CD4-positive, alpha-beta T cell treated with Interferon alpha-2 for 1 hour (primary cell): ENCODE measurements at regions not wholly inside any gene's neighbourhood (a gene's known extent, or its start where the extent isn't known, plus 50 kb on each side); places are given as distances from the start of the nearest gene placed in this dataset.

Experiments used
- DNase-seq, 2 donors: peaks; one replicate each; pipeline ENCODE4 v3.0.0-alpha.2; 2020 to 2022

DNA sequence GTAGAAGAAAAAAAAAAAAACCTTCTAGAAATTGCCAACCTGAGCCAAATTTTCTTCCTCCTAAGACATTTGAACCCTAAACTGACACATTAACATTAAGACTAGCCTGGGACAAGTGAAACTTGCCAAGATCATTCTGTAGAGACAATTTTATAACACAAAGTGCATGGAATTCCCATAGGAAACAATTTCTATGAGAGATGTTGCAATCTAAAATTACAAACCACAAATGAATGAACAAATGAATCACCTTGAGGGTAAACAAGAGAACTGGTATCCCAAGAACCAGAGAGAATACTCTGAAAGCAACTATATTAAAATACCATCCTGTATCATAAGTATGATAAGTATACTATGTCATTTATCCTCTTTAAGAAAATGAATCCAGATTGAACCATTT lies 165.3 kb downstream of the DICER1 start:
- no peak for DNase-seq

DNA sequence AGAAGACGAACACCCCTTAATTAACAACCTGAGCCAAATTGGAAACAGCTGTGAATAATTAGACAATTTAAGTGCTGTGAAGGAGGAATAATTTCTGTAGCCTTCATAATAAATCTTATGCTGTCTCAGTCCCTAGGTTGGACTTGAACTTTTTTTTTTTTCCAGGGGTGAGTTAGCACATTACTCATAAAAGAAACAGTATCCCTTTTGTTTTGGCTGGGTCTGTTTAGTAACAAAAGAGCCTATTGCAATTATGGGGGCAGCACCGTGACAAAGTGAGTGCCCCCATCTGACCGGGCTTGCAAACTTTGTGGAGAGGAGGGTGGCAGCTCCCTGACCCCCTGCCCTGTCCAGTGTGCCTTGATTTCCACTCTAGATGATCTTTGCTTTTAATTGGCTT lies 167.4 kb downstream of the DICER1 start:
- no peak for DNase-seq

DNA sequence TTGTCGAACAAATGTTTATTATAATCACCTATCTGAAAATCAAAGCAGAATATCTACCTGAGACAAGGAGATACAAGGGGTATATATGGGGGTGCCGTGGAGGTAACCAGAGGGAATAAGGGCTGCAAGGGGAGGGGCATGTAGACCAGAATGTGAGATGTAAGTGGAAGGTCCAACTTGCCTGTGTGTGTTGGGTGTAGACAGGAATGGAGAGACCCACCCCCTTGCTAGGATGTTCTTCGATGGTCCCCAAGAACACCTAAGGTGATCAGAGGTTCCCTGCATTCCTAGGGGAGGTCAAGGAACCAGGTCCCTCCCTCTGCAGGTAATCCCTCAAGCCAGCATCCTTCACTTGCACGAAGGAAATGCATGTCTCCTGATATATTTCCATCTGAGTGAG lies 167.9 kb downstream of the DICER1 start:
- no peak for DNase-seq

DNA sequence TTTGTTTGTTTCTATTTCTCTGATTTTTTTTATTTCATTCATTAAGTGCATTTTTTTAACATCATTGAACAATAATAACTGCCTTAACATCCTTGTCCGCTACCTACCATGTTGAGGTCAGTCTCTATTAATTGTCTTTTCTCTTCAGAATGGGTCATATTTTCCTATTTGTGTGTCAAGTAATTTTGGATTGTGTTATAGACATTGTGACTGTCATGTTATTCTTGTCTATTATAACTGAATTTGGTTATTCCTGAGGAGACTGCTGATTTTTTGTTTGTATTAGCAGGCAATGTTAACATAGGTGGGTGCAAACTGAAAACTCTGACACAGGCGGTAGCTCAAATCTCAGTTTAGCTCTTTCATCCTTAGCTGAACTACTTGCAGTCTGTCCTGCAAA lies 169.9 kb downstream of the DICER1 start:
- DNase-seq, result no peak

DNA sequence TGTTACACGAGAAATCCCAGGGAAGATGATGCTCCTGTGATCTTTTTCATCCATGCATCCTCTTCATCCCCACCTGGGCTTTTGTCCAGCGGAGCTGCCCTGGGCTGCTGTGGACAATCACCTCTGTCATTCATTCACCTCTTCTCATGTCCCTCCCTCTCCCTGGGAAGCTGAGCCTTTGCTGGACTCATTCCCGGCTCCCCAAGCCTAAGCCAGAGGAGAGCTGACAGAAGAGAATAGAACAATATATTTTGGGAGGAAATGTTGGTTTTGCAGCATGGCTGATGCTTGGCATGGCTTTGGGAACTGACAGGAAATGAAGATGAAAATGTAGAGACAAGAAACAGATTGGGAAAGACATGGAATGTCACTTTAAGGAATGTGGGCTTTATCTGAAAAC lies 177.4 kb downstream of the DICER1 start:
- DNase-seq, result no peak

DNA sequence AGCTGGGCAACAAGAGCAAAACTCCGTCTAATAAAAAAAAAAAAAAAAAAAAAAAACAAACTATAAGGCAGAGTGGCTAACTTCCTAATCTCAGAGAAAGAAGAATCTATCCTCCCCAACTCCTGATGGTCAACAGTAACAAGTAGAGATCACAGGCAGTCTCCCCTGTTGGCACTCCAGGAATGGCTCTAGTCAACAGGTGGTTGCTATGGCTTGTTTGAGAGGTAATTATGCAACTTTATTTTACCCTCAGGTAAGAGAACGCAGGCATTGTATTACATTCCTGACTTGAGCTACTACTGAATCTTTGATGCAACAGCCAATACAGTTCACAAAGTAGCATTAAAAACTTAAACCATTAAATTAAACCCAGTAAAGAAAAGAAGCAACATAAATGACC lies 180.3 kb downstream of the DICER1 start:
- no peak for DNase-seq

DNA sequence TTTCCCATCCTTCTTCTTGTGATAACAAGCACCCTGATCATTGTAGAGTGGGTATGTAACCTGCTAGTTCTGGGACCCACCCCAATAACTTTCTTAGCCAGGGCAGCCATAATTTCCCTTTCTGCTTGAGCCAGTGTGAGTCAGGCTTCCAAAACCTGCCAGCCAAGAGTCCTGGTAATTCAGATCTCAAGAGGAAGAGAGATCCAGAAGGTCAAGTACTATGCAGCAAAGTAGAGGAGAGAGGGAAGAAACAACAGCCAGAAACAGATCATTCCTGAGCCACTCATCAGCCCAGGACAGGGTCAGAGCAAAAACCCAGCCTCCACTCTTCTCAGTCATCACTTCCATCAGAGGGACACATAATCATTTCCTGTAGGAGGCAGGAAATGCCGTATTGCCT lies 182.0 kb downstream of the DICER1 start:
- no peak for DNase-seq

DNA sequence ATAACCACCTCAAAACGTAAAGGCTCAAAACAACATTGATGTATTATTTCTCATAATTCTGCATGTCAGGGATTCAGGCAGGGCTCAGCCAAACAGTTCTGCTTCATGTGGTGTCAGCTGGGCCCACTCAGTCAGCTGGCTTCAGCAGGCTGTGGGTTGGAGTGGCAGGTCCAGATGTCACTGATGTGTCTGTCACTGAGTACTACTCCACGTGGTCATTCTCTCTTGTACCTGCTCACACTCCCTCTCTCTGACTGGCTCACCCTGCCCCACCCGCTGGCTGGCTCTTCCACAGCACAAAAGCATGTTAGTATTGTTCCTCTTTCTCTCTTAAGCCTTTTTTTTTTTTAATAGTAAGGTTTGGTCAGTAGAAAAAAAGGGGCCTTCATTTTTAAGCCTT lies 182.4 kb downstream of the DICER1 start:
- DNase-seq, result no peak

DNA sequence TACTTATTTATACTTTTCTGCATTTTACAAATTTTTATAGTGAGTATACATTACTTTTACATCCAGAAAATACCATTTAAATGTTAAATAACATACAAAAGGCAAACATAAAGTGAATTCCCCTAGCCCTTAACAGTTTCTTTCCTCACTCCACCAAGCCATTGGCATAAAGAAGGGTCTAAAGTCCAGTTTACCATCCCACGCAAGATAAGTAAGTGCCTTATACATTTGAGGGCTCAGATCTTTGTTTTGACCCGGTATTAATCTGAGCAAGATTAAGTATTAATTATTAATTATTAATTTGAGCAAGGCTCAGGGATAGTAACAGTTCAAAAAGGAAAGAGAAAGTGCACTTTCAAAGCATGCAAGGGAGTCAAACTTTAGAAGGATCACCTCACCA lies 182.9 kb downstream of the DICER1 start:
- DNase-seq, result no peak

DNA sequence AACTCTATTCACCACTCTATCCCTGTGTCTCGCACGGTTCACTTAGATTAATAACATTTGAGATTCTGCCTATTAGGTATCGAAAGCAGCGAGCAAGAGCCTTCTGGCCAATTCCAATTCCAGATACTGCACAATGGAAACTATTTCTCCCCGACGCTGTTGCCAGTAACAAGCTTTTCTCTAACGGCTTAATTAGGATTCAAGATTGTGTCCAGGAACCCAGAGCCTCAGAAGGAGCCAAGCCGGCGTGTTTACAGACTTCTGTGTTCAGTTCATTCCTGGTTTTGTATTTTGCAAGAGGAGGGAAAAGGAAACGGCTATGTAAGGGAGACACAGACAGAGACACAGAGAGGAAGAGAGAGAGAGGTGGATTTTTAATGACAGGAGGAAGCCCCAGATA lies 185.6 kb downstream of the DICER1 start:
- DNase-seq, result no peak

DNA sequence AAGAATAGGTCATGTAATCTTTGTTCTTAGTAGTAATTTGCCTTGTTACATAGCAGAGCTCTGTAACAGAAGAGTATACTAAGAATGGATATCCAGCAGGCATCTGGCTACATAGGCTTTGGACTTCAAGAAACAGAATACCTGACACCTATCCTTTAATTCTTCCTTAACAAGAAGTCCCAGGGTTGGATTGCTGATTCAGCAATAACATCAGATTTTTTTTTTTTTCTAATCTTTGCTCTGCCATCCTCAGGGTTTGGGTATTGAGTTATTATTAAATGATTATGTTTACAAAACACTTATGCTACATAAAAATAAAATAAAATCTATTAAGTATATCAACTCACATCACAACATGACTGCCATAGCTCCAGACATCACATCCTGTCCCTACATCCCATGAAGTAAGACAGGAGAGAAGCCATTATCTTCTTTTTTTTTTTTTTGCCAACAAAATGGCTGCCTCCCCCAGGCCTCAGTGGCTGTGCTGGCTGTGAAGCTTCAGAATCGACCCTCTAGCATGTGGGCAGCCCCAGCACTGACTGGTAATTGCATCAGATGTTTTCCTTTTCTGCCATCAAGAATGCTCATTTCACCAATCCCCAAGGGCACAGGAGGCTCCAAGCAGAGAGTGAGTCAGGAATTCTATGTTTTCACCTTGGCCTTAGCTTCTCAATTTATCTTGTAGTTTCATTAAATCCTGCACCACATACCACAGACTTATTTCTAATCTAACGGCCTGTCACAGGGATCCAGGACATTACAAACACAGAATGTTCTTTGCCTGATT lies 186.2 kb downstream of the DICER1 start:
- no peak for DNase-seq

DNA sequence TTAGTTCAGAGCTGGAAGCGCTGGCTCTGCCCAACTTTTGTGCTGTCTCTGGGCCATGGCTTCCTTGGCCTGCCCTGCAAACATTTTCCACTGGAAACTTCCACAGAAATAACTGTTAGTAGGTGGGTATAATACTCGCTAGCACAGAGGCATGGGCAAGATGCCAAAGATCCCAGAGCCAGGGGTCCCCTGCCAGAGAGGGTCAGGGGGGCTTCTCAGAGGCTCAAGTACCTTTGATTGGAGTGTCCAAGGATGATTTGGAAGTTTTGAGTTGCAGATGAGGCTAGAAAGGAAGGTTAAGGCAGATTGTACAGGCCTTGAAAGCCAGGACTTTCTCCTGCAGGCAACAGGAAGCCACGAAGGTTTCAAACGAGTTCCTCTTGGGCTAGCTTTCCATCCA lies 187.6 kb downstream of the DICER1 start:
- DNase-seq, result no peak

DNA sequence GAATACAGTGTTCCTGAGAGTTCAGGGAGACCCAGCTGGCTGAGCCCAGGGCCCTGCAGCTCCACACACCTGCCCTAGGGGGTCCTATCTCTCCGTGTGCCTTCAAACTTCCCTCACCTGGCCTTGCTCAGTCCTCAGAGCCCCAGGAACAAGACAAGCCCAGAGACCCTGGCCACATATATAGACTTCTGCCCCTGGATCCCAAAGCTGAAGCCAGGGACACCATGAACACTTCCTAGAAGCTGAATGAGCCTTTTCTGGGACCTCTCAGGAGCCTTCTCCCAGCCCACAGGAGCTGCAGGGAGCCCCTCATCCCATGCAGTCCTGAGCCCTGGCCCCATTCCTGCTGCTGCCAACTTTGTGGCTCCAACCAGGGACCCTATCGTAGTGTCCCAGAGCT lies 190.5 kb downstream of the DICER1 start:
- DNase-seq, result no peak

DNA sequence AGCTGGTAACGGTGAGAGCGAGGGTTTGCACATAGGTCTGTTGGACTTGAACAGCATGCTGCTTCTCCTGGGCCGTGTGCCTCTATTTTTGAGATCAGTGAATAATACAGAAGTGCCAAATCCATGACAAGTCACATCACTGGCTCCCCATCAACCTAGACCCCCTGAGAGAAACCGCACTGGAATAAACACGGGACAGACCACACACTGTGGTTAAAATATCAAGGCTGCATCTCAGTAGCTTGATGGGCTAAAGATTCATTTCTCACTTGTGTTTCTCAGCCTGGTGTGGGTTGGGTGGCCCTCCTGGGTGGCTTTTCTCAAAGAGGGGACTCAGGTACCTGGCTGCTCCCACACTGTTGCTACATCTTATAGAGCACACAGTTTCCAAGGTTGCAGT lies 191.0 kb downstream of the DICER1 start:
- no peak for DNase-seq

DNA sequence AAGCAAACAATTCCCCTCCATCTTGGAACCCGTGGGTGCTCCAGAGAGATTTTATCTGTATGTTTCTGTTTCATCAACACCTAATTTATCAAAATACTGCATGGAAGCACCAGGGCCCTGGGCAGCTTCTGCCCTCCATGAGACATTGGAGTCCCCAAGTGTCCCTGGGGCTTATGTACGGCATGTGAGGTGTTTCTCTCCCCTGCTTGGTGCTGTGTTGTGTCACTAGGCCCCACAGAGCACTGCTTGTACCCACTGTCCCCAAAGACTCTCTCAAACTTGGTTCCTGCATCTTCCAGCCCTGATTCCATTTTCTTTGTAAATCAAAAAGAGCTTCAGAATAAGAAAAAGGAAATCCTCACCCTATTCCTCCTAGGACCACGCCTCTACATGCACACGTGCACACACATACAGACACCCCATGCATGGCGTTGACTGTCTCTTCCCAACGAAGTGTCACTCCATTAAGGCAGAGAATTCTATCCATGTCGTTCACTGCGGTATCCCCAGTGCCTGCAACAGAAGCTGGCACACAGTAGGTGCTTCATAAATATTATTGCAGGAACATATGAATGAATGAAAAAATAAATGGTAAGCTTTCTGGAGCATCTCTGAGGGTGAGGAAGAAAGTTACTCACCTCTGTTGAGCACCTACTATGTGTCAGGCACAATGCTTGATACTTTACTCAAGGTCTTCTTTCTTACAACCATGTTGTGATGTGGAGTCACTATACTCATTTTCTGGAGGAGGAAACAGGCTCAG lies 191.6 kb downstream of the DICER1 start:
- no peak for DNase-seq

DNA sequence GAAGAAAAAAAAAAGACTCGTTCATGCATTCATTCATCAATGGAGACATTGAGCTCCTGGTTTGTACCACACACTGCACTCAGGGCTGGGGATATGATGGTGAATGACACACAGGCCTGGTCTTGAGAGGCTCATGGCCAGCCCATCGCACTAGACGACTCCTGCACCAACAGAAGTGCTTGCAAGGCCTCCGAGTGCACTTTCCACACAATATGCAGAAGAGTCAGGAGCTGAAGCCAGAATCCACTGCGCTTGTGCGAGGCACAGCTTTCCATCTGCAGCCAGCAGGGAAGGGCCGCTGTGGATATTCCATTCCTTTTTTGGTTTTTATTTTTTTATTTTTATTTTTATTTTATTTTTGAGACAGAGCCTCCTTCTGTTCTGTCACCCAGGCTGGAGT lies 192.4 kb downstream of the DICER1 start:
- DNase-seq, result no peak

DNA sequence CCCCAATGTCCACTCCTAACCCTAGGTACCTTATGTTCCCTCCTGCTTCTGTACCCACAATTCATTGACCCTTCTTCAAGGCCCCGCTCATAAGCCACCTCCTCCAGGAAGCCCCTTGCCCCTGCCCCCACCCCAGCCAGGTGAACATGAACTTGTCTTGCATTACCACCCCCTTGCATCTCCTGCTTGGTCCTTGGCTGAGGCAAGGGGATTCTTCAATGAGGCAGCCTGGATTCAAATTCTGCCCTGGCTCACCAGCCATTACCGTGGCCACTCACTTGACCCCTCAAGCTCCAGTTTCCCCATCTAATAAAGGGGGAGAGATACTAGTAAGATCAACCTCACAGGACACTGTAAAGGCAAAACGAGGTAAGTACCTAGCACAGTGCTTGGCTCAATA lies 193.1 kb downstream of the DICER1 start:
- no peak for DNase-seq

DNA sequence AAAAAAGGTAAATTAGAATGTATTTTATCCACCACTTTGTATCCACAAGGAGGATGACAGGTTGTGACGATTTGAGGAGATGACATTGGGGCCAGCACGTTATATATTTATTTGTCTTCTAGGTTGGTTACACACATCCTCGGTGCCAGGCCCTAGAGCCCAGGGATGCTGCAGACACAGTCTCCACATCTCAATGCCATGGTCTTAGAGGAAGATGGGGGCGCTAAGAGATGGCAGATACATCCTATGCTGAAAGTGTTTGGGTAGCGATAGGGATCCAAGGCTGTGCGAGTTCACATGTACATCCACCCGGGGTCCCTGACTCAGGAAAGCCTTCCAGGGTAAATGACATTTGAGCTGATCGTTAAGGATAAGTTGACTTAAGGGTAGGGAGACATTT lies 193.1 kb upstream of the GSC start:
- no peak for DNase-seq

DNA sequence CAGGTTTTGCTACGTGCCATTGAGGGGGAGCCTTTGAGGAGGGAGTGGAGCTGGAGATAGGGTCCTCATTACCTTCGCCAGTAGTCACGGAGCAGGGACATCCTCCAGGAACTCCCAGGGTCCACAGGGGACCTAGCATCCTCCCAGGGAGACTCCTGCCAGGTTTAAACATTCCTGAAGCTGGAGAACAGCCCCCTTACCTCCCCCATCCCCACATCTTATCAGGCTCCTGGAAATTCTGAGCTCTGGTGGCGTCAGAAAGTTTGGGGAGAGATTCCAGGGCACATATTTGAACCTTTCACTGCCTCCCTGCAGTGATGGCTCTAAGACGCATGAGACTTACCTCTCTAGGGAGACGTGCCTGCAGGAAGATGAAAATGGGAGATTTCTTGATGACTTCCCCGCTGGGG lies 192.3 kb upstream of the GSC start:
- DNase-seq, result no peak

DNA sequence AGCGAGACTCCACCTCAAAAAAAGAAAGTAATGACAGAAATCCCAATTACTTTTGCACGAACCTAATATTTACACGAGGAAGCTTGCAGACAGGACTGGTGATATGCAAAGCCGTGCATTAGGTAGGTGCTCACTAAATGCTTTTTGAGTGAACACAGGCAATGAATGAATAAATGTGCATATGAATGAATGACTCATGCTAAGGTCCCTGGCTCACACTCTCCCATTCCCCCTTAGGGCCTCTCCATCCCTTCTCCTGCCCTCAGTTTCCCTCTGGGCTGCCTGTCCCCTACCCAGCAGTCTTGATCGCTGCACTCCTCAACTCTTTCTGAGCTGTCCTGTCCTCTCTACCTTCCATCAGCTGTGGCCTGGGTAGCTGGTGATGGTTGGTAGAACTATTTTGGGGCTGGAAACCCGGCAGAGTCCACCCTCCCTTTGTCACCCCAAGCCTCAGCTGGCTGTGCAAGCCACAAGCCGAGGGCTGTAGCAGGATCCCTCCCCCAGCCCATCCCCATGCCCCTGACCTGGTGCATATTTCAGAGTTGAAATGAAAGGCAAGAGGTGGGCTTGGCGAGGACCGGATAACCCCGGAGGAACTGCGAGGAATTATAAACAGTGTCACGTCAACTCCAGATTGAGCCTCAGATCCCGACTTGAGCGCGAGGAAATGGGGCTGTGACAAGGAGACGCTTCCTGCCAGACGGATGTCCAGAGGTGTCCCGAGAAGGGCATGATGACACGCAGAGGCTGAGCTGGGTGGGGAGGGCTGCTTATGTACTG lies 191.7 kb upstream of the GSC start:
- no peak for DNase-seq

DNA sequence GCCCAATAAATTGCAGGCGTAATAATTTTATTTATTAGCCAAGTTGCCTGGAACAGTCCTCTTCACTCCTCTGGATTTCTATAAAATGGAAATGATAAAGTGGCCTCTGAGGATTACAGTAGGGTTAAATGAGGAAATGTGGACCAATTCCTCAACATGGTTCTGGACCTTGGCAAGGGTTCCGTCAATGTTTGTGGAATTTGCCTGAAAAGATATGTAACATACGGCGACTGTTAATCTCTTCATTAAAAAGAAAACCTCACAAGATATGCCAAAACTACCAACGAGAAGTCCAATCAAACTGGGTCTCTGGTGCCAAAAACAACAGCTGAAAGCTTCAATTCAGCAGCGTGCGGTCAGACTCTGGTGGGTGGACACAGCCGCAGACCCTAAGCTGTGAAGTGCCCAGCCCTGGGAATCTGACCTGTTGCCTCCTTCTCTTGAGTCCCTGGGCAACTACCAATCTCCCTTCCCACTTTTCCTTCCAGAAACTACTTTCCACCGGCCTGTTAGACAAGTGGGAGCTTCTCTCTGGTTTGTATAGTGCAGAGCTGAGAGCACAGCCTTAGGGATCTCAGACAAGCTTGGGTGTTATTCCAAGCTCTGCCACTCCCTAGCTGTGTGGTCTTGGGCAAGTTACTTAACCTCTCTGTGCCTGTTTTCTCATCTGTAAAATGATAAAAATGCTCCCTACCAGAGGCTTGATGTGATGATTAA lies 190.5 kb upstream of the GSC start:
- no peak for DNase-seq

DNA sequence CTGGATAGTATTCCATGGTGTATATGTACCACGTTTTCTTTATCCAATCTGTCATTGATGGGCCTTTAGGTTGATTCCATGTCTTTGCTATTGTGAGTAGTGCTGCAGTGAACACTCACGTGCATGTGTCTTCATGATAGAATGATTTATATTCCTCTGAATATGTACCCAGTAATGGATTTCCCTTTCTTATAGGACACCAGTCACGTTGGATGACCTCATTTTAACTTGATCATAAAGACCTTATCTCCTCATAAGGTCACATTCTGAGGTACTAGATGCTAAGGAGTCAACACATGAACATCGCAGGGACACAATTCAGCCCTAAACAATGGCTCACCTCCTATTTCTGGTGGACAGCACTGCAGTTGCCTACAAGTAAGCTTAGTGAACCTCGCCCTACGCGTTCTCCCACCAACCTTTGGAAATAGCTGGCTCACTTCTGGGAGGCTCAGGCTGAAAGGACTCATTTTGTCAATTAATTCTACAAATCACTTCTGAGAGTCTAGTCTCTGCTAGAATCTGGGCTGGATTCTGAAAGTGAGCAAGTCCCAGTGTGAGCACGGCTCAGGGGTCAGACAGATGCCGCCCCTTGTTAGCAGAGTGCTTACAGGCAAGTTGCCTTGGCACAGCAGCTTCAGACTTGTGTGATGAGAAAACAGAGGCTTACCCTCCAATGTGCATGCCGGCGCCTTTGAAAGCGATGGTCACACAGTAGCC lies 183.8 kb upstream of the GSC start:
- DNase-seq, result no peak

DNA sequence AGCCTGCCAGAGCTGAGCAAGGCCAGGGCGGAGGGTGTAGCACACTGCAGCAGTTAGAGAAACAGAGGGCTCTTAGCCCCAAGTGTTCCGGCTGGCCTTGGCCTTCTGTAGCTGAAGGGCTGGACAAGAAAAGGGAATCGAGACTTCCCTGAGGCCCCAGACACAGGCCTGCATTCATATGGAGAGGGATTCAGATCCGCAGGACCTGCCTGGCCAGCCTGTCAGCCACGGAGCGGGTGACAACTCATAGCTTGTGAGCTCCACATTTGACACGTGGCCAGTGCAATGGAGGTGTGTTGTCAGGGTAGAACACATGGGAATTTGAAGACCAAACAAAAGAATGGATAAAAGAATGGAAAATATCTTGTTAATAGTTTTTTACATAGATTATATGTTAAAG lies 182.2 kb upstream of the GSC start:
- no peak for DNase-seq
